ENCODE measurements at regions not wholly inside any gene's neighbourhood (a gene's known extent, or its start where the extent isn't known, plus 50 kb on each side); places are given as distances from the start of the nearest gene placed in this dataset.

- H2BK20ac ChIP-seq (ENCODE audit: low read length) = no peak overlapping the region
- DNase-seq (ENCODE audit: low read depth in 1 of 2, low spot score in 2 of 2) (no peak), FAIRE-seq (no peak)
- no peaks in the 10 kb centered on the region for H3K79me2 ChIP-seq (ENCODE audit: control insufficient read depth in 1 of 2, insufficient read depth in 2 of 2, low read length in 2 of 2)
- no peak overlapping the region for H3K4me2 ChIP-seq (ENCODE audit: insufficient read depth in 1 of 2, low read depth in 2 of 2, low read length in 2 of 2)
- no peak overlapping the region for H3K27ac ChIP-seq (ENCODE audit: low read depth, low read length)
- no peak for TF ChIP-seq NRF1 (IDR thresholded peaks at IDR 0.05; ENCODE audit: low read depth, low read length)
- no peak for TF ChIP-seq RAD21 (IDR thresholded peaks at IDR 0.05 in 1 of 2, conservative IDR thresholded peaks at IDR 0.05 in 1 of 2; ENCODE audit: low read depth in 2 of 2, low read length in 2 of 2)
- TF ChIP-seq TCF12 (IDR thresholded peaks at IDR 0.05; ENCODE audit: low read depth, low read length) = no peak
- no peak for TF ChIP-seq JUND (IDR thresholded peaks at IDR 0.05; ENCODE audit: low read length)
- TF ChIP-seq SUZ12 (IDR thresholded peaks at IDR 0.05; ENCODE audit: low read length) = no peak
- no peak for TF ChIP-seq BCL11A (IDR thresholded peaks at IDR 0.05; ENCODE audit: low read depth in 2 of 2, low read length in 2 of 2)
- no peak for TF ChIP-seq CHD2 (IDR thresholded peaks at IDR 0.05; ENCODE audit: low read length)
- TF ChIP-seq CREB1 (IDR thresholded peaks at IDR 0.05) = no peak
- no peak for TF ChIP-seq SIX5 (IDR thresholded peaks at IDR 0.05; ENCODE audit: low read depth, low read length)
- TF ChIP-seq RFX5 (IDR thresholded peaks at IDR 0.05; ENCODE audit: borderline replicate concordance, low read depth, low read length) = no peak
- no peak for TF ChIP-seq RNF2 (IDR thresholded peaks at IDR 0.05; ENCODE audit: borderline replicate concordance, low read depth, low read length, missing control alignments, poor library complexity, severe bottlenecking)
- no peak for TF ChIP-seq ATF2 (IDR thresholded peaks at IDR 0.05; ENCODE audit: low read length)
- H3K4ac ChIP-seq (replicated peaks; ENCODE audit: insufficient read length, low read depth, low read length) = no peak overlapping the region
- H3K23me2 ChIP-seq (ENCODE audit: low read depth, low read length) = no peaks in the 10 kb centered on the region
- H3K56ac ChIP-seq (replicated peaks; ENCODE audit: insufficient read length, low read depth, low read length) = no peak overlapping the region
- H3K27me3 ChIP-seq (replicated peaks in 1 of 4; ENCODE audit: control insufficient read depth in 3 of 4, extremely low read depth in 1 of 4, insufficient read depth in 3 of 4, low read length in 3 of 4) = no peaks in the 10 kb centered on the region
- H4K20me1 ChIP-seq (replicated peaks in 1 of 2; ENCODE audit: control insufficient read depth in 1 of 2, insufficient read depth in 2 of 2, low read length in 2 of 2) = no peaks in the 10 kb centered on the region
- H2BK5ac ChIP-seq (ENCODE audit: low read depth, low read length) = no peak overlapping the region
- H3K14ac ChIP-seq (ENCODE audit: insufficient read length) = no peak overlapping the region
- ChIA-PET CTCF (ENCODE audit: partially characterized antibody) (no interaction called here), POLR2A (ENCODE audit: partially characterized antibody) (interaction anchor here (1.2 kb wide), 1 partner anchor 10 kb away, joined by 3 read pairs; no protein-coding TSS in a partner anchor)
- no peak overlapping the region for H2BK120ac ChIP-seq (replicated peaks; ENCODE audit: low read depth, low read length)
- no peaks in the 10 kb centered on the region for H3K36me3 ChIP-seq (ENCODE audit: control insufficient read depth in 2 of 4, insufficient read depth in 4 of 4, low read length in 3 of 4)
- no peak overlapping the region for H4K5ac ChIP-seq (ENCODE audit: insufficient read length, low read depth, low read length)
- WGBS, 2 experiments (ENCODE audit: extremely low coverage in 1 of 2, insufficient coverage in 1 of 2, insufficient read length in 1 of 2, insufficient replicate concordance in 2 of 2, low coverage in 1 of 2, low lambda C conversion rate in 2 of 2, missing lambda C conversion rate in 1 of 2) = 79% methylated on average over 1 of the region's 1 CpG; no CpG with 5 or more reads in 1 of the 2 experiments
- no peak overlapping the region for H2AK5ac ChIP-seq (ENCODE audit: low read depth, low read length)
- no peak overlapping the region for H3K23ac ChIP-seq (ENCODE audit: insufficient read length)
- no peaks in the 10 kb centered on the region for H3K79me1 ChIP-seq (ENCODE audit: low read depth, low read length)
- H3K4me3 ChIP-seq (ENCODE audit: extremely low read depth in 1 of 4, insufficient read depth in 2 of 4, low read depth in 3 of 4, low read length in 4 of 4) = no peak overlapping the region
- H3K4me1 ChIP-seq (replicated peaks in 1 of 4; ENCODE audit: control insufficient read depth in 3 of 4, insufficient read depth in 4 of 4, low read length in 3 of 4) = no peaks in the 10 kb centered on the region
- H2AFZ ChIP-seq (ENCODE audit: low read length) = no peak overlapping the region
- H2BK15ac ChIP-seq (ENCODE audit: low read length) = no peak overlapping the region
- H4K91ac ChIP-seq (replicated peaks; ENCODE audit: insufficient read length, low read length) = no peak overlapping the region
- H3K9ac ChIP-seq (replicated peaks in 1 of 4; ENCODE audit: extremely low read depth in 1 of 4, low read depth in 3 of 4, low read length in 3 of 4) = no peak overlapping the region
- H3K9me3 ChIP-seq (ENCODE audit: insufficient read depth in 2 of 2, low read depth in 1 of 2, low read length in 1 of 2) = peaks cover 0 to 9% of the 10 kb centered on the region in 2 experiments; a peak in 1 of 4 replicates
- H4K8ac ChIP-seq (ENCODE audit: extremely low read depth, insufficient read depth, low read length) = no peak overlapping the region
- no peak overlapping the region for H2BK12ac ChIP-seq (ENCODE audit: low read depth, low read length)
- H3K18ac ChIP-seq (ENCODE audit: extremely low read depth, low read length) = no peak overlapping the region
These were observed 66.0 kb upstream of the ACYP2 start for GRCh38 chr2:54049365-54049764.

Measured in H1 (cell line).